HFFc6 (cell line): ENCODE measurements at regions not wholly inside any gene's neighbourhood (a gene's known extent, or its start where the extent isn't known, plus 50 kb on each side); places are given as distances from the start of the nearest gene placed in this dataset.

Experiments used
- DNase-seq: peaks from one replicate; pipeline ENCODE4 v3.0.0-alpha.2; 2018
- H3K27ac Mint-ChIP-seq: 2 replicates; pipeline ENCODE4 v1.8.0; 2020; ENCODE audit warnings: mild to moderate bottlenecking, mixed read lengths
- H3K27me3 Mint-ChIP-seq: 2 replicates; pipeline ENCODE4 v1.8.0; 2021; ENCODE audit warnings: mild to moderate bottlenecking, moderate library complexity, mixed read lengths; ENCODE audit not compliant: insufficient read depth
- H3K36me3 Mint-ChIP-seq: 2 replicates; pipeline ENCODE4 v1.8.0; 2021; ENCODE audit warnings: low read depth, mixed read lengths
- H3K4me1 Mint-ChIP-seq: 2 replicates; pipeline ENCODE4 v1.8.0; 2020; ENCODE audit warnings: low read depth, mixed read lengths
- H3K4me3 Mint-ChIP-seq: 2 replicates; pipeline ENCODE4 v1.8.0; 2020; ENCODE audit warnings: mild to moderate bottlenecking, moderate library complexity, mixed read lengths
- H3K9me3 Mint-ChIP-seq: 2 replicates; pipeline ENCODE4 v1.8.0; 2020; ENCODE audit warnings: mild to moderate bottlenecking, mixed read lengths
- TF ChIP-seq, protein P1 (sequence below): fragments of 200-600 bp; sonication (generic); IDR thresholded peaks from 2 replicates; pipeline ENCODE4 v1.5.0; 2021; ENCODE audit warnings: antibody characterized with exemption, mild to moderate bottlenecking

DNA sequence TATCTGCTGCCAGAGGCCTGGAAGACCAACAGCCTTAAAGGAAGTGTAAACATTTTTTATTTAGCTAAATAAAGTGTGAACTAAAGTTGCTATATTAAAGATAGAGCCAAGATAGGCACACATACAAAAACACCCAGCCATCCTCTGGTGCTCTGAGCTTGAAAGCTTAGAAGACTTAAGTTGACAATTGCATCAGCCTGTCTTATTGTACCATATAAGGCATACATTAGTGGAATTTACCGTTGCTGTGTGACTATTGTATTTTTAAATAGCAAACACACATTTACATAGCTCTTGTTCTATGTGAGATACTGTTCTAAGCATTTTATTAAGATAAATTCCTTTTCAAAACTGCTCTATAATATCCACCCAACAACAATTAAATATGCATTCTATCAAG lies 736.6 kb upstream of the ZEB2 start:
- no peak for DNase-seq
- Mint-ChIP-seq H3K4me1 (0 out of 2 replicates have a peak, but pooled peaks cover 6% of the 10 kb centered on the region), H3K27ac (no peak overlapping the region), H3K9me3 (no peaks in the 10 kb centered on the region), H3K36me3 (no peaks in the 10 kb centered on the region), H3K4me3 (no peak overlapping the region), H3K27me3 (no peaks in the 10 kb centered on the region)
- TF ChIP-seq, protein P1, sequence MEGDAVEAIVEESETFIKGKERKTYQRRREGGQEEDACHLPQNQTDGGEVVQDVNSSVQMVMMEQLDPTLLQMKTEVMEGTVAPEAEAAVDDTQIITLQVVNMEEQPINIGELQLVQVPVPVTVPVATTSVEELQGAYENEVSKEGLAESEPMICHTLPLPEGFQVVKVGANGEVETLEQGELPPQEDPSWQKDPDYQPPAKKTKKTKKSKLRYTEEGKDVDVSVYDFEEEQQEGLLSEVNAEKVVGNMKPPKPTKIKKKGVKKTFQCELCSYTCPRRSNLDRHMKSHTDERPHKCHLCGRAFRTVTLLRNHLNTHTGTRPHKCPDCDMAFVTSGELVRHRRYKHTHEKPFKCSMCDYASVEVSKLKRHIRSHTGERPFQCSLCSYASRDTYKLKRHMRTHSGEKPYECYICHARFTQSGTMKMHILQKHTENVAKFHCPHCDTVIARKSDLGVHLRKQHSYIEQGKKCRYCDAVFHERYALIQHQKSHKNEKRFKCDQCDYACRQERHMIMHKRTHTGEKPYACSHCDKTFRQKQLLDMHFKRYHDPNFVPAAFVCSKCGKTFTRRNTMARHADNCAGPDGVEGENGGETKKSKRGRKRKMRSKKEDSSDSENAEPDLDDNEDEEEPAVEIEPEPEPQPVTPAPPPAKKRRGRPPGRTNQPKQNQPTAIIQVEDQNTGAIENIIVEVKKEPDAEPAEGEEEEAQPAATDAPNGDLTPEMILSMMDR: no peak

DNA sequence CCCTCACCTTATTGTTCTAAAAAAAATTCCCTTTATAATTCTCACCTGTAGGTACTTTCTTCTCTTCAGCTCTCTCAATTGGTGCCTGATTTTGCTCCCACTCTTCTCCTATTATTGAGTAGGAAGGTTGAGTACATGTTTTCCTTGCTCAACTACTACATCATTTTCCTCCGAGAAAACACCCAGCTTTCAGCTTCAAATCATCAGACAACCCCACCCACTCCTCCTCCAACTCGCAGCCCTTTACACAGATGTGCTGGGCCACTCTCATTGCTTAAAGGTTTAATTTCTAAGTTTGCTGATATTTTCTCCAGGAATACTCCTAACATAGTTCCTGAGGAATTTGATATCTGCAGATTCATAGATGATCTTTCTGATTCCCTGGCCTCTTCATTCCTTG lies 734.4 kb upstream of the ZEB2 start:
- DNase-seq: no peak
- H3K27me3 Mint-ChIP-seq: no peaks in the 10 kb centered on the region
- TF ChIP-seq, protein P1: no peak
- no peaks in the 10 kb centered on the region for H3K36me3 Mint-ChIP-seq
- H3K4me3 Mint-ChIP-seq: no peak overlapping the region
- H3K9me3 Mint-ChIP-seq: no peaks in the 10 kb centered on the region
- H3K4me1 Mint-ChIP-seq: no peaks in the 10 kb centered on the region
- no peak overlapping the region for H3K27ac Mint-ChIP-seq

DNA sequence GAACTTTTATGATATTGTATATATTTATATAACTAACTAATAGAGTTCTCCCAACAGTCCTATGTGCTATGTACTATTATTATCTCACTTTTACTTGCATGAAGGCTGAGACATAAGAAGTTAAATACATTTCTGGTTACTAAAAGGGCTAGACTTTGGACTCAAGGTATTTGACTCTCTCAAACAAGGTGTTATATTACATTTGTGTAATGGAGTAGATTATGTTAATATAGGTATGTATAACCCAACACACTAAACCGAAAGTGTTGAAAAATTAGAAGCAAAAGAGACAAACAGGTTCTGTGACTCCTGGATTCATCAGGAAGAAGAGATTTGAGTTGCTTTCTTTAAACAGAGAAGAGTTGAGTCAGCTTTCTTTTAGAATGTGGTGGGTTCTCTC lies 733.6 kb upstream of the ZEB2 start:
- no peak for DNase-seq
- Mint-ChIP-seq H3K27me3 (no peaks in the 10 kb centered on the region), H3K4me1 (no peaks in the 10 kb centered on the region), H3K9me3 (no peaks in the 10 kb centered on the region), H3K4me3 (no peak overlapping the region), H3K27ac (no peak overlapping the region), H3K36me3 (no peaks in the 10 kb centered on the region)
- TF ChIP-seq, protein P1: no peak

DNA sequence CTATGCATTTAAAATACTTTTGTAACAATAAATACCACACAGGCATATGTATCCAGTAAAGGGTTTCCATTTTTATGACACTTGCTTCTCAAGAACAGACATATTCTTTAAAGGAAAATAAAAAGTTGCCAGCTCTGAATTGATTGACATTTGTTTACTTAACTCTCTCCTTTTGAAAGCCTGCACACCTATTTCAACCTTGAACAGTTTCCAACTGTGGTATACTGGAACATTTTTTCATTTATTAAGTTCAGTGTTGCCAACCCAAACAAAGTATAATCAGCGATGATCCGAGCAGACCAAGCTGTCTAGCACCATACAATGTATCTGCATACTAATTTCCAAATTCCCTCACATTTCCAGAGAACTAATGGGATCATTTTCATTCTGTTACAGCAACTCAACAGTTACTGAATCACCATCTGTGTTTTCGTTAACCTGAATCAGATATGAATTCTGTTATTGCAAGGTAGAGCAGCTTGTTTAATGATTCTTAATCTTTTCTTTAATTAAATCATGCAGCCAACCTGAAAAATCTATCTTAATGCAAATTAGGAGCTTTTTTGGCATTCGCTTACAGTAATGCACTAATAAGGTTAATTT lies 725.5 kb upstream of the ZEB2 start:
- H3K27ac Mint-ChIP-seq: no peak overlapping the region

DNA sequence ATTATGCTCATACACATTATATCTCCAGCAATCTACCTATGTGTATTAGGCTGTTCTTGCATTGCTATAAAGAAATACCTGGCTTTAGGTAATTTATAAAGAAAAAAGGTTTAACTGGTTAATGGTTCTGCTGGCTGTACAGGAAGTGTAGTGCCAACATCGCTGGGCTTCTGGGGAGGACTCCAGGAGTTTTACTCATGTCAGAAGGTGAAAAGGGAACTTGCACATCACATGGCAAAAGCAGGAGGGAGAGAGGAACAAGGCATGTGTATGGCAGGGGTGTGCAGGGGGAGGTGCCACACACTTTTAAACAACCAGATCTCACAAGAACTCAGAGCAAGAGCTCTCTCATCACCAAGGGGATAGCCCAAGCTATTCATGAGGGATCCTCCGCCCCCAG lies 715.4 kb upstream of the ZEB2 start:
- DNase-seq: no peak
- Mint-ChIP-seq H3K4me1 (peaks cover 28% of the 10 kb centered on the region), H3K27ac (no peak overlapping the region), H3K27me3 (no peaks in the 10 kb centered on the region; the same call in 1 of the 2 replicates), H3K9me3 (no peaks in the 10 kb centered on the region), H3K4me3 (no peak overlapping the region), H3K36me3 (no peaks in the 10 kb centered on the region)
- TF ChIP-seq, protein P1: no peak

More for the DNA sequence above, 725.5 kb upstream of the ZEB2 start:
- H3K27me3 Mint-ChIP-seq: no peaks in the 10 kb centered on the region
- TF ChIP-seq, protein P1: no peak
- DNase-seq: no peak
- no peaks in the 10 kb centered on the region for H3K36me3 Mint-ChIP-seq
- H3K4me1 Mint-ChIP-seq: no peaks in the 10 kb centered on the region
- no peak overlapping the region for H3K4me3 Mint-ChIP-seq
- no peaks in the 10 kb centered on the region for H3K9me3 Mint-ChIP-seq
